ENCODE measurements at regions not wholly inside any gene's neighbourhood (a gene's known extent, or its start where the extent isn't known, plus 50 kb on each side); places are given as distances from the start of the nearest gene placed in this dataset.
A peak's percentile ranks its signal among the peaks of the same experiment; 100 is the strongest.

DNA sequence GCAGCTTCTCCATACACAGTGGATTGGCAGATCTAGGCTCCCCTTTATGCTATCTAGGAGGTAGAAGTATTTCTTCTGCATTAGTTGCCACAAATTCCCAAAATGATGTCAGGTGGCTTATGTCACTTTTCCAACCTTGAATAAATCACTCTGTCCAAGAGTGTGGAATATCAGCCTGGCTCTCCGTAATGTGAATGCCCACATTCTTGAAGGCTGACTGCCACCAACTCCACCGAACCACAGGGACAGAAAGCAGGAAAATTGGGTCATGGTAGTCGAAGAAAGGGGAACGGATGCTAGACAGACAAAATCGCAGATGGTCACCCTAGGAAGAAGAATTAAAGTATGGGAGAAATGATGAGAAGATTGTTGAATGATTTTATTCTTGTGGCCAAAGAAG, 624.9 kb upstream of the CDH2 start:
- no peak overlapping the region for H3K27ac ChIP-seq
- no peaks in the 10 kb centered on the region for H3K36me3 ChIP-seq (replicated peaks in 1 of 2; ENCODE audit: insufficient read depth in 1 of 2, low read depth in 2 of 2)
- 62 to 70% methylated on average over 5 of the region's 5 CpGs for WGBS, 2 donors
- intact Hi-C loops (cut with DNase I) = no loop called here
- DNase-seq = no peak
- no peaks in the 10 kb centered on the region for H3K4me1 ChIP-seq
- TF ChIP-seq POLR2A (IDR thresholded peaks at IDR 0.05) = no peak
- TF ChIP-seq, protein P1, sequence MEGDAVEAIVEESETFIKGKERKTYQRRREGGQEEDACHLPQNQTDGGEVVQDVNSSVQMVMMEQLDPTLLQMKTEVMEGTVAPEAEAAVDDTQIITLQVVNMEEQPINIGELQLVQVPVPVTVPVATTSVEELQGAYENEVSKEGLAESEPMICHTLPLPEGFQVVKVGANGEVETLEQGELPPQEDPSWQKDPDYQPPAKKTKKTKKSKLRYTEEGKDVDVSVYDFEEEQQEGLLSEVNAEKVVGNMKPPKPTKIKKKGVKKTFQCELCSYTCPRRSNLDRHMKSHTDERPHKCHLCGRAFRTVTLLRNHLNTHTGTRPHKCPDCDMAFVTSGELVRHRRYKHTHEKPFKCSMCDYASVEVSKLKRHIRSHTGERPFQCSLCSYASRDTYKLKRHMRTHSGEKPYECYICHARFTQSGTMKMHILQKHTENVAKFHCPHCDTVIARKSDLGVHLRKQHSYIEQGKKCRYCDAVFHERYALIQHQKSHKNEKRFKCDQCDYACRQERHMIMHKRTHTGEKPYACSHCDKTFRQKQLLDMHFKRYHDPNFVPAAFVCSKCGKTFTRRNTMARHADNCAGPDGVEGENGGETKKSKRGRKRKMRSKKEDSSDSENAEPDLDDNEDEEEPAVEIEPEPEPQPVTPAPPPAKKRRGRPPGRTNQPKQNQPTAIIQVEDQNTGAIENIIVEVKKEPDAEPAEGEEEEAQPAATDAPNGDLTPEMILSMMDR (IDR thresholded peaks at IDR 0.05) = no peak
- no peaks in the 10 kb centered on the region for H3K9me3 ChIP-seq
- ATAC-seq = no peak
- H3K27me3 ChIP-seq = no peaks in the 10 kb centered on the region
- no peak overlapping the region for H3K4me3 ChIP-seq

DNA sequence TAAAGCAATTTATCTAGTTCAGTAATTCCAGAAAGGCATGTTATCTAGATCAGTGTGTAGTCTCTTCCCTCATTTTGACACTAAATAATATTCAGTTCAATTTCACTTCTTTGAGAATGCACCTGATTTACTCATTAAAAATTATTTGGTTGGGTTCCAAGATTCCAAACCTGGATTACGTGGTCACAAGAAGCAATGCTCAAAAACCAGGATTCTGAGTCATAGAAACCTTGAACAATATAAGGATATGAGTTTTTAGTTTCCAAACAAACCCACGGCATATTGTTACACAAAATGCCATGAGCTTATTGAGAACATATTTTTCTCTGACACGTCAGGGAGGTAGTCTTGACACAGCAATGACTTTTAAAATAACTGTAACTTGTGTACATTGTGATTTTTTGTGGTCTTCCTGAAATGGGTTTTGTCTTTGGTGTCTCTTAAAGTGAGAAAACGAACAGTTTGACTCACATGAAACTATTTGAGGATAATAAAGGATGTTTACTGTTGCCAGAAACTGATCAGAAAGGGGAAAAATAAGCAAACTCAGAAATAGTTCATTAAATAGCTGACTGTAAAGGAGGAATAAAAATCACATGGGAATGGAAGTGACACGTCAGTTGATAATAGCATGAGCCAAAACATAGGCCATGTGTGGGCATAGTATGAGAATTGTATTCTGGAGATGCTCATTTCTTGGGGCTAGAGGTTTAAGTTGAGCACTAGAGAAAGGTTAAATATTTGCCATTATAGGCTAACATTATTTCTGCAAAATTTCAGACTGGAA, 617.7 kb upstream of the CDH2 start:
- ATAC-seq = no peak
- 23 to 31% methylated on average over 5 of the region's 5 CpGs for WGBS, 2 donors

DNA sequence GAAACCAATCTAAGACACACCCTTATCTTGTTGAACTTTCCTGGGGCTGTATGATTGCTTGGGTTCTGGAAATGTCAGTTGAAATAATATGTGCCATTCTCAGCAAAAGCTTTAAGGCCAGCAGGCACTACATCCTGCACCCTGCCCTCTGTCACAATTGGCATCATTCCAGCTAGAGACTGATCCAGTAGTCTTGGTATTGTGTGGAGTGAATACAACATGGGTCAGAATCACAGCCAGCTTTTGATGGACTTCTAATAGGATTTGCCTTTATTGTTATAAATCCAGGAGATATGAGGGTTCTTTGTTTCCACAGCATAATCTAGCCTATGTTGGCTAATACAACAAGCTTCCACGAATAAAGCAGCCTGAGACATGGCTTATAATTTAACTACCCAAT, 617.0 kb upstream of the CDH2 start:
- ATAC-seq (no peak), DNase-seq (no peak)
- no peaks in the 10 kb centered on the region for H3K27me3 ChIP-seq
- no peak for TF ChIP-seq POLR2A (IDR thresholded peaks at IDR 0.05)
- TF ChIP-seq, protein P1 (IDR thresholded peaks at IDR 0.05) = no peak
- WGBS, 2 donors = 5 to 22% methylated on average over 1 of the region's 1 CpG
- intact Hi-C loops (cut with DNase I) = no loop called here
- no peak overlapping the region for H3K27ac ChIP-seq
- H3K9me3 ChIP-seq = no peaks in the 10 kb centered on the region
- H3K4me3 ChIP-seq = no peak overlapping the region
- H3K4me1 ChIP-seq = peaks cover 5% of the 10 kb centered on the region
- no peaks in the 10 kb centered on the region for H3K36me3 ChIP-seq (replicated peaks in 1 of 2; ENCODE audit: insufficient read depth in 1 of 2, low read depth in 2 of 2)

More for the DNA sequence above, 617.7 kb upstream of the CDH2 start:
- H3K9me3 ChIP-seq = no peaks in the 10 kb centered on the region
- H3K36me3 ChIP-seq (replicated peaks in 1 of 2; ENCODE audit: insufficient read depth in 1 of 2, low read depth in 2 of 2) = no peaks in the 10 kb centered on the region
- DNase-seq = no peak
- no peak for TF ChIP-seq POLR2A (IDR thresholded peaks at IDR 0.05)
- TF ChIP-seq, protein P1 (IDR thresholded peaks at IDR 0.05) = no peak
- intact Hi-C loops (cut with DNase I) = no loop called here
- H3K4me3 ChIP-seq = no peak overlapping the region
- H3K4me1 ChIP-seq = peaks cover 5% of the 10 kb centered on the region
- H3K27ac ChIP-seq = no peak overlapping the region
- no peaks in the 10 kb centered on the region for H3K27me3 ChIP-seq

DNA sequence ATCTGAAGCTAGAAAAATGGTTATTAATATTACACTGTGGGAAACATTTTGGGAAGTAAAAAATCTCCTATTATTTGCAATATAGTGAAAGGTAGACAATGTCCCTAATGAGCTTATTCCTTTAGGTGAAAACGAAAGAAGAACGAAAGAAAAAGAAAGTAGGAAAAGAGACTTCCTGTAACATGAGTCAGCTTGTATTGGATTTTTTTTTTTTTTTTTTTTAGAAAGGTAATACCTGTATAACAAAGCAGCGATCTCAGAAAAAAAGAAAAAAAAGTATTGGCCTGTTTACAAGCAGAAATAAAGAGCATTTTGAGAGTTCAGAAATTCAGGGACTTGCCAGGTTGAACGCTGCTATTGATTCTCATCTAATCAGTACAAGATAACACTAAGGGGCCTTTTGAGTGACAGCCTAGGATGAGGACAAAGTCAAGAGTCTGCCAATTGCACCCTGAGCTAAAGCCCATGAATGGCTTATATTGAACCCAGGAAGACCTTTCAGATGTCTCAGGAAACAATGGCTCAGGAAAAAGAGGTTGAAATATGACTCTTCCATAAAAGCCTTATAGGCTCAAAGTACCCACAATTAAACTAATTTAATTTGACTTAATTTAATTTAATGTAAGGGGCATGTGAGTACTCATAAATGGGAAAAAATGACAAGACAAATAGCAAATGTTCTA, 615.6 kb upstream of the CDH2 start:
- no peaks in the 10 kb centered on the region for H3K27me3 ChIP-seq
- DNase-seq = no peak
- TF ChIP-seq, protein P1 (IDR thresholded peaks at IDR 0.05) = no peak
- no peak for TF ChIP-seq POLR2A (IDR thresholded peaks at IDR 0.05)
- no peaks in the 10 kb centered on the region for H3K36me3 ChIP-seq (replicated peaks in 1 of 2; ENCODE audit: insufficient read depth in 1 of 2, low read depth in 2 of 2)
- peak overlapping the region in 2 of 4 donors; percentile 64 to 67 for H3K27ac ChIP-seq
- 12 to 16% methylated on average over 4 of the region's 4 CpGs for WGBS, 2 donors
- H3K9me3 ChIP-seq = no peaks in the 10 kb centered on the region
- peaks cover 8% of the 10 kb centered on the region for H3K4me1 ChIP-seq
- H3K4me3 ChIP-seq = no peak overlapping the region
- peak; percentile 55 for ATAC-seq
- intact Hi-C loops (cut with DNase I) = no loop called here

All from body of pancreas (tissue), 4 donors.